ENCODE measurements at regions not wholly inside any gene's neighbourhood (a gene's known extent, or its start where the extent isn't known, plus 50 kb on each side); places are given as distances from the start of the nearest gene placed in this dataset.
"Not testable (repeated sequence)": the region's sequence is repeated elsewhere in the genome, so short reads cannot be mapped to it uniquely, and the experiment has no call there.

- no peak for DNase-seq
Measured at GRCh38 chr5:32932241-32932935, 221.3 kb downstream of the NPR3 start.

- DNase-seq: no peak
Measured at GRCh38 chr5:32933692-32934091, 222.6 kb downstream of the NPR3 start.

GRCh38 chr5:32934529-32934928, 223.4 kb downstream of the NPR3 start:
- DNase-seq: no peak

- DNase-seq: no peak
Measured at GRCh38 chr5:32935283-32935682, 224.2 kb downstream of the NPR3 start.

GRCh38 chr5:32936329-32936728, 225.2 kb downstream of the NPR3 start:
- DNase-seq: no peak

GRCh38 chr5:32942225-32942989, 231.3 kb downstream of the NPR3 start:
- DNase-seq: peak; percentile 12

GRCh38 chr5:32949286-32949970, 238.3 kb downstream of the NPR3 start:
- DNase-seq: no peak

- no peak for DNase-seq
Measured at GRCh38 chr5:32951003-32951402, 239.9 kb downstream of the NPR3 start.

- DNase-seq: no peak
Measured at GRCh38 chr5:32951878-32952277, 240.8 kb downstream of the NPR3 start.

GRCh38 chr5:32952421-32952820, 241.3 kb downstream of the NPR3 start:
- not testable (repeated sequence) for DNase-seq

GRCh38 chr5:32953694-32954093, 242.6 kb downstream of the NPR3 start:
- no peak for DNase-seq

GRCh38 chr5:32955814-32956213, 244.7 kb downstream of the NPR3 start:
- no peak for DNase-seq

- DNase-seq: no peak
Measured at GRCh38 chr5:32960340-32961058, 249.4 kb downstream of the NPR3 start.

- DNase-seq: no peak
Measured at GRCh38 chr5:32961059-32961415, 249.9 kb downstream of the NPR3 start.

GRCh38 chr5:32964261-32964660, 253.1 kb downstream of the NPR3 start:
- no peak for DNase-seq

- no peak for DNase-seq
Measured at GRCh38 chr5:32973646-32974045, 262.5 kb downstream of the NPR3 start.

GRCh38 chr5:32975656-32976375, 264.7 kb downstream of the NPR3 start:
- no peak for DNase-seq

- DNase-seq: no peak
Measured at GRCh38 chr5:32981061-32981460, 269.9 kb downstream of the NPR3 start.

- DNase-seq: no peak
Measured at GRCh38 chr5:32984851-32985610, 273.9 kb downstream of the NPR3 start.

- no peak for DNase-seq
Measured at GRCh38 chr5:32989815-32990214, 278.7 kb downstream of the NPR3 start.

GRCh38 chr5:32990593-32991420, 279.7 kb downstream of the NPR3 start:
- no peak for DNase-seq

Data from NCI-H146 (cell line).